HepG2 (cell line): ENCODE measurements at regions not wholly inside any gene's neighbourhood (a gene's known extent, or its start where the extent isn't known, plus 50 kb on each side); places are given as distances from the start of the nearest gene placed in this dataset.

ENCODE experiments used
- EZH2 ChIP-seq: conservative IDR thresholded peaks from 2 replicates; pipeline ENCODE4 v1.6.1; 2012; ENCODE audit warnings: mild to moderate bottlenecking, low read depth, low read length, moderate library complexity
- PHF8 ChIP-seq: sonication (generic); formaldehyde crosslinking; IDR thresholded peaks from 2 replicates; pipeline ENCODE4 v1.5.0; 2020; ENCODE audit warnings: missing genetic modification reagents
- POLR2A ChIP-seq, 2 experiments: IDR thresholded peaks; 2 replicates each; pipeline ENCODE4 v1.6.1; 2011; ENCODE audit warnings: low read depth in 2 of 2, low read length in 2 of 2, mild to moderate bottlenecking in 1 of 2, moderate library complexity in 1 of 2; ENCODE audit not compliant: insufficient read depth in 1 of 2
- PREB ChIP-seq: sonication (generic); formaldehyde crosslinking; IDR thresholded peaks from 2 replicates; pipeline ENCODE4 v1.4.0; 2020; ENCODE audit warnings: missing genetic modification reagents
- TFDP2 ChIP-seq: sonication (generic); formaldehyde crosslinking; IDR thresholded peaks from 2 replicates; pipeline ENCODE4 v1.4.0; 2020; ENCODE audit warnings: missing genetic modification reagents
- ZNF282 ChIP-seq: fragments of 450-650 bp; IDR thresholded peaks from 2 replicates; pipeline ENCODE4 v1.6.1; 2018; ENCODE audit not compliant: partially characterized antibody
- ZZZ3 ChIP-seq: sonication (generic); formaldehyde crosslinking; IDR thresholded peaks from 2 replicates; pipeline ENCODE4 v1.4.0; 2020; ENCODE audit warnings: missing genetic modification reagents, mild to moderate bottlenecking, borderline replicate concordance
- TF ChIP-seq, protein P1 (sequence below), 2 experiments: IDR thresholded peaks; 2 replicates each; pipeline ENCODE4 v1.6.1; 2011 to 2012; ENCODE audit warnings: low read length in 2 of 2, borderline replicate concordance in 1 of 2, low read depth in 1 of 2, mild to moderate bottlenecking in 1 of 2, moderate library complexity in 1 of 2

DNA sequence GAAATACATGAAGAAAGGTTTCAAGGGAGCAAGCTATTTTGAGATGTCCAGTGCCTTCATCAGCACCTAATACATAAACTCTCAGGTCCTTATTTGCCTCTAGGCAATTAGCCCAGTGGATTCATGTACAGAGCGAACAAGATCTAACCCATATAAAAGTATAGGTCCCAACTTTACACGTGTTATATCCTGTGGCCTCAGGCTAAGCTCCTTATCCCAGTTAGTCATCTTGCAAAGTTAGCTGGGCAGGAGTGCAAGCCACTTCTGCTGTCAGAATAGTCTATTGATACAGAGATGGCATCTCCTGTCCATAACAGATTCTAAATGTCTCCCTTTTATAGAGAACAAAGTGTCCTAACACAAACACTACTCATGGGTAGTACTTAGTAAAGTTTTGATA lies 203.9 kb upstream of the PIK3C3 start:
- no peak for TF ChIP-seq POLR2A (IDR thresholded peaks at IDR 0.05; ENCODE audit: insufficient read depth in 1 of 2, low read depth in 2 of 2, low read length in 2 of 2)
- no peak for TF ChIP-seq TFDP2 (CRISPR knock-in tag)
- TF ChIP-seq, protein P1, sequence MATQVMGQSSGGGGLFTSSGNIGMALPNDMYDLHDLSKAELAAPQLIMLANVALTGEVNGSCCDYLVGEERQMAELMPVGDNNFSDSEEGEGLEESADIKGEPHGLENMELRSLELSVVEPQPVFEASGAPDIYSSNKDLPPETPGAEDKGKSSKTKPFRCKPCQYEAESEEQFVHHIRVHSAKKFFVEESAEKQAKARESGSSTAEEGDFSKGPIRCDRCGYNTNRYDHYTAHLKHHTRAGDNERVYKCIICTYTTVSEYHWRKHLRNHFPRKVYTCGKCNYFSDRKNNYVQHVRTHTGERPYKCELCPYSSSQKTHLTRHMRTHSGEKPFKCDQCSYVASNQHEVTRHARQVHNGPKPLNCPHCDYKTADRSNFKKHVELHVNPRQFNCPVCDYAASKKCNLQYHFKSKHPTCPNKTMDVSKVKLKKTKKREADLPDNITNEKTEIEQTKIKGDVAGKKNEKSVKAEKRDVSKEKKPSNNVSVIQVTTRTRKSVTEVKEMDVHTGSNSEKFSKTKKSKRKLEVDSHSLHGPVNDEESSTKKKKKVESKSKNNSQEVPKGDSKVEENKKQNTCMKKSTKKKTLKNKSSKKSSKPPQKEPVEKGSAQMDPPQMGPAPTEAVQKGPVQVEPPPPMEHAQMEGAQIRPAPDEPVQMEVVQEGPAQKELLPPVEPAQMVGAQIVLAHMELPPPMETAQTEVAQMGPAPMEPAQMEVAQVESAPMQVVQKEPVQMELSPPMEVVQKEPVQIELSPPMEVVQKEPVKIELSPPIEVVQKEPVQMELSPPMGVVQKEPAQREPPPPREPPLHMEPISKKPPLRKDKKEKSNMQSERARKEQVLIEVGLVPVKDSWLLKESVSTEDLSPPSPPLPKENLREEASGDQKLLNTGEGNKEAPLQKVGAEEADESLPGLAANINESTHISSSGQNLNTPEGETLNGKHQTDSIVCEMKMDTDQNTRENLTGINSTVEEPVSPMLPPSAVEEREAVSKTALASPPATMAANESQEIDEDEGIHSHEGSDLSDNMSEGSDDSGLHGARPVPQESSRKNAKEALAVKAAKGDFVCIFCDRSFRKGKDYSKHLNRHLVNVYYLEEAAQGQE (IDR thresholded peaks at IDR 0.05; ENCODE audit: borderline replicate concordance in 1 of 2, low read depth in 1 of 2, low read length in 2 of 2) = no peak
- no peak for TF ChIP-seq PREB (CRISPR knock-in tag)
- TF ChIP-seq ZZZ3 (CRISPR knock-in tag) = no peak
- no peak for TF ChIP-seq PHF8
- no peak for TF ChIP-seq EZH2
- no peak for TF ChIP-seq ZNF282
